ENCODE measurements at regions not wholly inside any gene's neighbourhood (a gene's known extent, or its start where the extent isn't known, plus 50 kb on each side); places are given as distances from the start of the nearest gene placed in this dataset.

- no peak for ATAC-seq
- Mint-ChIP-seq H3K27ac (no peak overlapping the region), H3K4me1 (peaks cover 0 to 10% (median 8%) of the 10 kb centered on the region in 7 donors), H3K9me3 (peaks cover 0 to 2% (median 0%) of the 10 kb centered on the region in 11 donors), H3K4me3 (no peak overlapping the region), H3K27me3 (peaks cover 23 to 45% (median 31%) of the 10 kb centered on the region in 5 donors), H3K36me3 (peaks cover 0 to 5% (median 0%) of the 10 kb centered on the region in 5 donors)
- ChIA-PET POLR2A (no interaction called here), CTCF (interaction anchor here (0.8 kb wide), 1 partner anchor 69 kb away, joined by 3 read pairs; no protein-coding TSS in a partner anchor)
- intact Hi-C loops (cut with micrococcal nuclease) = no loop called here
- H3K4me3 ChIP-seq (ENCODE audit: low read length) = no peak overlapping the region
- H3K36me3 ChIP-seq (ENCODE audit: control insufficient read depth in 2 of 3, insufficient read depth in 3 of 3, low read length in 3 of 3) = no peaks in the 10 kb centered on the region
- no peak for DNase-seq
- no peaks in the 10 kb centered on the region for H3K4me1 ChIP-seq (ENCODE audit: control insufficient read depth in 2 of 2, insufficient read depth in 2 of 2, low read length in 2 of 2)
- no peak overlapping the region for H3K27ac ChIP-seq (ENCODE audit: low read depth, low read length)
- H3K27me3 ChIP-seq (ENCODE audit: control insufficient read depth in 2 of 2, insufficient read depth in 2 of 2, low read length in 2 of 2) = peaks cover 0 to 5% of the 10 kb centered on the region in 2 donors
- H3K9me3 ChIP-seq (ENCODE audit: control insufficient read depth in 2 of 3, low read length in 3 of 3) = no peaks in the 10 kb centered on the region
Observed at GRCh38 chr4:3869174-3869572, 103.0 kb downstream of the ADRA2C start.

DNA sequence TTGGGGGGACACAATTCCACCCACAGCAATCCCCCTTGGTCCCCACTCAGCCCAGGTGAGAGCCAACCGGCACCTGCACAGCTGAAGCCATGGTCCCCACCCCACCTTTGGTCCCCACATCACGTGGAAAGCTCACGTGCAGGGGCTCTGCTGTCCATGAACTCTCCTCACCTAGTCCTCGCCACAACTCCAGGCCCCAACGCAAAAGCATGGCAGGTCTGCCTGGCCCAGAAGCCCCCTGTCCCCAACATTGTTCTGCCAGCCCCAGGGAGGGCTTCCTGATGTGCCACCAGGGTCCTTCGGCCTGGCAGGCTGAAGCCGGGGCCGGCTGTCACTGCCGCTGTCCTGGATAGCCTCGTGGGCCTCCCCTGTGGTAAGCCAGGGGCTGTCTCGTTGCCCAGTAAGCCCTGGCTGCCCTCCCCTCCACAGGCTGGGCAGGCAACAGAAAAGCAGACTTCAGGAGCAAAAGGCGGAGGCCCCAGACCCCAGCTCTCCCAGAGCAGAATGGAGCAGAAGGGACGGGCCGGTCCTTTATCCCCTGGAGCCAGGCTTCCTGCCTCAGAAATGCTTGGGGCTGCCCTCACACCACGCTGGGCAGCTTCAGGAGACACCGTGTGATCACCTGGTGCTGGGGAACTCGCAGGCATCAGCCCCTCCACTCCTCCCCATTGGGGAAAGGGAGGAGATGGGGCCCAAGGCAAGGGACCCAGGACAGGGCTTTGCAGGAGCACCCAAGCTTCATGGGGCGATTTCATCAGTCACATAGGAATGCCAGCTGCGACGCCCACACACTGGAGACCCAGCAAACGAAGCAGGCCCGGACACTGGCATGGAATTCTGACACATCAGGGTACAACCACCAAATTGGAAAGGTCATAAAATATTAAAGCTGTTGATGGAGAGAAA is 103.7 kb downstream of the ADRA2C start:
- Histone ChIP-seq H3K9me3 (ENCODE audit: control insufficient read depth in 2 of 3, low read length in 3 of 3) (no peaks in the 10 kb centered on the region), H3K27ac (ENCODE audit: low read depth, low read length) (no peak overlapping the region), H3K4me3 (ENCODE audit: low read length) (no peak overlapping the region), H3K36me3 (ENCODE audit: control insufficient read depth in 2 of 3, insufficient read depth in 3 of 3, low read length in 3 of 3) (no peaks in the 10 kb centered on the region), H3K27me3 (ENCODE audit: control insufficient read depth in 2 of 2, insufficient read depth in 2 of 2, low read length in 2 of 2) (peaks cover 0 to 5% of the 10 kb centered on the region in 2 donors), H3K4me1 (ENCODE audit: control insufficient read depth in 2 of 2, insufficient read depth in 2 of 2, low read length in 2 of 2) (no peaks in the 10 kb centered on the region)
- intact Hi-C loops (cut with micrococcal nuclease) = no loop called here
- Mint-ChIP-seq H3K4me3 (peak overlapping the region in 4 of 10 donors; percentile 4 to 80 (median 64)), H3K27ac (peak overlapping the region in 1 of 9 donors; percentile 32), H3K9me3 (peaks cover 0 to 2% (median 0%) of the 10 kb centered on the region in 11 donors), H3K36me3 (peaks cover 0 to 5% (median 0%) of the 10 kb centered on the region in 5 donors), H3K4me1 (peaks cover 0 to 10% (median 8%) of the 10 kb centered on the region in 7 donors), H3K27me3 (peaks cover 28 to 49% (median 35%) of the 10 kb centered on the region in 5 donors)
- DNase-seq = no peak
- ChIA-PET CTCF (interaction anchor here (0.8 kb wide), 1 partner anchor 70 kb away, joined by 3 read pairs; no protein-coding TSS in a partner anchor), POLR2A (no interaction called here)
- ATAC-seq = no peak

DNA sequence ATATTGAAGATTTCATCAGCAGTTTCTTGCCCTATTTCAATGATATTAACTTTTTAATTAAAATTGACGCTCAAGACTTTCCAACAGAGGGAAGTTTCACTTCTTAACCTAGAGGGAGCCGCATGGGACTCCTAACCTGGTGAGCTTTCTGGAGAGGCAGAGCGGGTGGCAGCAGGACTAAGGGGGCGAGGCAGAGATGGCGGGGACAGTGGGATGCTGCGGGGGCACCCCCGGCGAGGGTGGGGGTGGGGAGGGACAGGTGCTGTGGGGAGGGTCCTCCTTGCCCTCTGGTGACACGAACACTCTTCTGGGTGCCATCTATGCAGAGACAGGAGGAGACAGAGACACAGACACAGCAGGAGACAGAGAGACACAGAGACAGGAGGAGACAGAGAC is 104.4 kb downstream of the ADRA2C start:
- peak overlapping the region in 8 of 10 donors; percentile 10 to 80 (median 64) for H3K4me3 Mint-ChIP-seq
- H3K27me3 ChIP-seq (ENCODE audit: control insufficient read depth in 2 of 2, insufficient read depth in 2 of 2, low read length in 2 of 2) = peaks cover 0 to 5% of the 10 kb centered on the region in 2 donors
- CTCF ChIA-PET = no interaction called here

DNA sequence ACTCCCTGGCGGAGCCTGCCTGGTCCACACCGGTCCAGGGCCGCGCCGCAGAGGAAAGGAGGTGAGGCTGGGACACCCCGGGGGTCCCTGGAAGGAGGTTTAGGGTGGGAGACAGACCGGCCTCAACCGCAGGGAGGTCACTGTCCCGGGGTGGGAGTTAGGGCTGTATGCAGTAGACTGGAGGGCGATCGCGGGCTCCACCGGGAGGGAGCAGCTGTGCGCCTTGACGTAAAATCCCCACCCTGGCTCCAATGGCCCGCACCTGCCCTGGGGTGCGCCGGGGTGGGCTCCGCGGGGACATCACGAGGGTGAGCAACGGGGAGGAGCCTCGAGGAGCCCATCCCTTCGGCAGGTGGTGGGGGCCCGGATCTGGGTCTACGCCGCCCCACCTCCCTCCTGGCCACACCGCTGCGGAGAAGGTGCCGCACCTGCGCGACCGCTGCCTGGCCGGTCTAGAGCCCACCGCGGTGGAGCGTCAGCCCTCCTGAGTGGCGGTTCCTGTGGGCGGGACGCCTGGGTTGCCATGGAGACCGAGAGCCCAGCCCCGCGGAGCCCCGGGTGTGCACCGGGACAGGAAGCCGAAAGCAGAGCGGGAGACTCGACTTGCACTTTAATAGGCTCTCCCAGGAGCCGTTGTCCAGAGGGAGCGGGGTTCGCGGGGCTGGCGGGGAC is 105.1 kb downstream of the ADRA2C start:
- H3K27me3 Mint-ChIP-seq = peaks cover 29 to 49% (median 35%) of the 10 kb centered on the region in 5 donors
- Histone ChIP-seq H3K27me3 (ENCODE audit: control insufficient read depth in 2 of 2, insufficient read depth in 2 of 2, low read length in 2 of 2) (peaks cover 0 to 5% of the 10 kb centered on the region in 2 donors), H3K27ac (ENCODE audit: low read depth, low read length) (no peak overlapping the region), H3K36me3 (ENCODE audit: control insufficient read depth in 2 of 3, insufficient read depth in 3 of 3, low read length in 3 of 3) (no peaks in the 10 kb centered on the region), H3K9me3 (ENCODE audit: control insufficient read depth in 2 of 3, low read length in 3 of 3) (no peaks in the 10 kb centered on the region), H3K4me3 (ENCODE audit: low read length) (no peak overlapping the region), H3K4me1 (ENCODE audit: control insufficient read depth in 2 of 2, insufficient read depth in 2 of 2, low read length in 2 of 2) (no peaks in the 10 kb centered on the region)
- H3K4me3 Mint-ChIP-seq = peak overlapping the region in 8 of 10 donors; percentile 31 to 80 (median 66)
- DNase-seq (peak in 3 of 9 donors; percentile 9 to 15 (median 12)), ATAC-seq (no peak)
- no peak overlapping the region for H3K27ac Mint-ChIP-seq
- peaks cover 0 to 10% (median 8%) of the 10 kb centered on the region in 7 donors for H3K4me1 Mint-ChIP-seq
- POLR2A ChIA-PET = no interaction called here
- H3K9me3 Mint-ChIP-seq = peaks cover 0 to 2% (median 0%) of the 10 kb centered on the region in 11 donors
- intact Hi-C loops (cut with micrococcal nuclease) = no loop called here
- H3K36me3 Mint-ChIP-seq = peaks cover 0 to 5% (median 0%) of the 10 kb centered on the region in 5 donors
- CTCF ChIA-PET = no interaction called here

More for the DNA sequence above, 104.4 kb downstream of the ADRA2C start:
- POLR2A ChIA-PET = no interaction called here
- ATAC-seq = no peak
- intact Hi-C loops (cut with micrococcal nuclease) = no loop called here
- Mint-ChIP-seq H3K27ac (no peak overlapping the region), H3K9me3 (peaks cover 0 to 2% (median 0%) of the 10 kb centered on the region in 11 donors), H3K27me3 (peaks cover 32 to 49% (median 35%) of the 10 kb centered on the region in 5 donors), H3K36me3 (peaks cover 0 to 5% (median 0%) of the 10 kb centered on the region in 5 donors), H3K4me1 (peaks cover 0 to 10% (median 8%) of the 10 kb centered on the region in 7 donors)
- no peak overlapping the region for H3K4me3 ChIP-seq (ENCODE audit: low read length)
- no peak overlapping the region for H3K27ac ChIP-seq (ENCODE audit: low read depth, low read length)
- H3K4me1 ChIP-seq (ENCODE audit: control insufficient read depth in 2 of 2, insufficient read depth in 2 of 2, low read length in 2 of 2) = no peaks in the 10 kb centered on the region
- DNase-seq = no peak
- no peaks in the 10 kb centered on the region for H3K9me3 ChIP-seq (ENCODE audit: control insufficient read depth in 2 of 3, low read length in 3 of 3)
- H3K36me3 ChIP-seq (ENCODE audit: control insufficient read depth in 2 of 3, insufficient read depth in 3 of 3, low read length in 3 of 3) = no peaks in the 10 kb centered on the region

GRCh38 chr4:3871881-3872833 is 106.0 kb downstream of the ADRA2C start:
- intact Hi-C loops (cut with micrococcal nuclease) = no loop called here
- Mint-ChIP-seq H3K27ac (no peak overlapping the region), H3K4me3 (peak overlapping the region in 2 of 10 donors; percentile 11 to 80), H3K4me1 (peaks cover 0 to 10% (median 8%) of the 10 kb centered on the region in 7 donors), H3K36me3 (peaks cover 0 to 5% (median under 1%) of the 10 kb centered on the region in 5 donors), H3K27me3 (peaks cover 36 to 52% (median 41%) of the 10 kb centered on the region in 5 donors), H3K9me3 (peaks cover 0 to 4% (median 0%) of the 10 kb centered on the region in 11 donors)
- no peak overlapping the region for H3K4me3 ChIP-seq (ENCODE audit: low read length)
- no peaks in the 10 kb centered on the region for H3K4me1 ChIP-seq (ENCODE audit: control insufficient read depth in 2 of 2, insufficient read depth in 2 of 2, low read length in 2 of 2)
- POLR2A ChIA-PET = no interaction called here
- H3K9me3 ChIP-seq (ENCODE audit: control insufficient read depth in 2 of 3, low read length in 3 of 3) = no peaks in the 10 kb centered on the region
- DNase-seq = no peak
- CTCF ChIA-PET = no interaction called here
- no peak for ATAC-seq
- no peaks in the 10 kb centered on the region for H3K36me3 ChIP-seq (ENCODE audit: control insufficient read depth in 2 of 3, insufficient read depth in 3 of 3, low read length in 3 of 3)
- peaks cover 0 to 5% of the 10 kb centered on the region in 2 donors for H3K27me3 ChIP-seq (ENCODE audit: control insufficient read depth in 2 of 2, insufficient read depth in 2 of 2, low read length in 2 of 2)
- H3K27ac ChIP-seq (ENCODE audit: low read depth, low read length) = no peak overlapping the region

- Mint-ChIP-seq H3K27me3 (peaks cover 43 to 58% (median 48%) of the 10 kb centered on the region in 5 donors), H3K27ac (peak overlapping the region in 1 of 9 donors; percentile 3), H3K36me3 (peaks cover 0 to 11% (median 5%) of the 10 kb centered on the region in 5 donors), H3K4me3 (peak overlapping the region in 1 of 10 donors; percentile 57), H3K9me3 (peaks cover 0 to 11% (median 5%) of the 10 kb centered on the region in 11 donors), H3K4me1 (peaks cover 0 to 10% (median 8%) of the 10 kb centered on the region in 7 donors)
- CTCF ChIA-PET = no interaction called here
- Histone ChIP-seq H3K27ac (ENCODE audit: low read depth, low read length) (no peak overlapping the region), H3K27me3 (ENCODE audit: control insufficient read depth in 2 of 2, insufficient read depth in 2 of 2, low read length in 2 of 2) (peaks cover 0 to 5% of the 10 kb centered on the region in 2 donors), H3K36me3 (ENCODE audit: control insufficient read depth in 2 of 3, insufficient read depth in 3 of 3, low read length in 3 of 3) (no peaks in the 10 kb centered on the region), H3K4me1 (ENCODE audit: control insufficient read depth in 2 of 2, insufficient read depth in 2 of 2, low read length in 2 of 2) (no peaks in the 10 kb centered on the region), H3K4me3 (ENCODE audit: low read length) (no peak overlapping the region), H3K9me3 (ENCODE audit: control insufficient read depth in 2 of 3, low read length in 3 of 3) (peaks cover 0 to 3% (median 0%) of the 10 kb centered on the region in 3 experiments)
- ATAC-seq = no peak
- POLR2A ChIA-PET = no interaction called here
- intact Hi-C loops (cut with micrococcal nuclease) = no loop called here
- DNase-seq = no peak
Observed at GRCh38 chr4:3872834-3873313, 106.7 kb downstream of the ADRA2C start.

Data from naive thymus-derived CD4-positive, alpha-beta T cell (primary cell).